Activated naive CD4-positive, alpha-beta T cell treated with anti-CD3 and anti-CD28 coated beads, Interleukin-2, amount 50 U/mL, for 24 hours (primary cell): ENCODE measurements at regions not wholly inside any gene's neighbourhood (a gene's known extent, or its start where the extent isn't known, plus 50 kb on each side); places are given as distances from the start of the nearest gene placed in this dataset.

Experiments used
- H3K27ac Mint-ChIP-seq: one replicate; pipeline ENCODE4 v1.8.0; 2021; ENCODE audit warnings: mild to moderate bottlenecking, mixed read lengths
- H3K27me3 Mint-ChIP-seq: one replicate; pipeline ENCODE4 v1.8.0; 2021; ENCODE audit warnings: mixed read lengths
- H3K36me3 Mint-ChIP-seq: one replicate; pipeline ENCODE4 v1.8.0; 2021; ENCODE audit warnings: mixed read lengths
- H3K4me1 Mint-ChIP-seq: one replicate; pipeline ENCODE4 v1.8.0; 2021; ENCODE audit warnings: mixed read lengths
- H3K4me3 Mint-ChIP-seq: one replicate; pipeline ENCODE4 v1.8.0; 2021; ENCODE audit warnings: mild to moderate bottlenecking, mixed read lengths
- H3K9me3 Mint-ChIP-seq: one replicate; pipeline ENCODE4 v1.8.0; 2021; ENCODE audit warnings: mixed read lengths

DNA sequence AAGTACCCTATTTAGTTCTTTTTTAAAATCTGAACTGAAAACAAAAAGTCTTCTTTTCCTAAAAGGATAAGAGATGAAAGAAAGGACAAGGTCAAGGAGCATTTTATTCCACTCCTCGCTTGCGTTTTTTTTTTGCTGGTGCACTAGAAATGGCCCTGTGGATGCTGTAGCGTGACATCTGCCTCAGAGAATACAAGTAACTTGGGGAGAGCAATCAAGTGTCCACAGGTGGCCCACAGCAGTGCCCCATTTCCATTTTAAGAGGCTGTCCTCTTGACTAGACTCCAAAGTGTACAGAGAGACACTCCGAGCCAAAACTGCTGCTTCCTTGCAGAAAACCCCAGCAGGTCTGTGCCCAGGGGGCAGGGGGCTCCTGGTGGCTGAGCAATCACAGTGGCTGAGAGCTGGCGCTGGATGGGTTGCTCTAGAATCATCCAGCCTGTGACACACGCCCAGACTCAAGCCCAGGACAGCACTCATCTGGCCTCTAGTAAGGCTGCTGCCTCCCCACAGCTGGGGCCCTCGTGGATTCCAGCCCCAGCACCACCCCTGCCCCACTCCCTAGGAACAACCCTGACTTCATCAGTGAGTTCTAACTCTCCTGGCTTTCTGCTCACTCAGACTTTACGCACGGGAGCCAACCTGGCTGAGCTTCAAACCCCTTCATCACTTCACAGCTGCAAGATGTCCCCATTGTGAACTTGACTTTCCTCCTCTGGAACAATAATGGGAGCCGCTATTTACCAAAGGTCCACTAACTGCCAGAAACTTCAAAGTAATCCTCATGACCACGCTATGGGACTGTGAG is 71.1 kb upstream of the SPATA12 start:
- Mint-ChIP-seq H3K36me3 (no peaks in the 10 kb centered on the region), H3K27ac (no peak overlapping the region), H3K4me3 (no peak overlapping the region), H3K4me1 (peaks cover 29% of the 10 kb centered on the region), H3K27me3 (peaks cover 2% of the 10 kb centered on the region), H3K9me3 (no peaks in the 10 kb centered on the region)

DNA sequence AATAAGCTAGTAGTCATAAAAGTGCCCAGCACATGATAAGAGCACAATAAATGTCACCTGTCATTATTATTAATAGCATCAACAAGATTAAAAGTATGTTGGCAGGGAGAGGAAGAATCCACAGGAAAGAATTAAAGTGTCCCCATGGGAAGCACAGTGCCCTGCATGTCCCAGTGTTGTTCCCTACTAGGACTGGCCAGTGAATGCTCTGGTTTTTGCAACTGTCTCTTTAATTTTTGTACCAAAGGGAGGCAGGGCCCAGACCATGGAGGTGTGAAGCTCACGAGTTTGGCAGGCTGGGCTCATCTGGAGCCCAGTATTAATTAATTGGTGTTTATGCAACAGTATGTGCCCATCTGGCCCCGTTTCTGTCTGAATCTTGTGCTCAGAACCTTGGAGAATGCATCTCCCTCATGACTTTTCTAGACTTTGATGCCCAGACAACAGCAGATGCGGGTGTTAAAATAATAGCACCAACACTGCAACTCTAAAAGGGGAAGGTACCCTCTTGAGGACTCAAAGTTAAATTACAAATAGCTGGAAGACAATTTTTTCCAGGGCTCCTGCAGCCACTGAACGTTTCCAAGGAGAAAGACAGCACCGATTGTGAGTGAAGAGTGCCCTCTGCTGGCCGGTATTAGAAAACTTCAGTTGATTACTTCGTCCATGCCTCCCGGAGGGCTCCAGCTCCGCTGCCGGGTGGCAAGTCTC is 71.9 kb upstream of the SPATA12 start:
- Mint-ChIP-seq H3K9me3 (no peaks in the 10 kb centered on the region), H3K4me1 (peaks cover 29% of the 10 kb centered on the region), H3K36me3 (no peaks in the 10 kb centered on the region), H3K27me3 (peaks cover 2% of the 10 kb centered on the region), H3K27ac (no peak overlapping the region), H3K4me3 (no peak overlapping the region)

DNA sequence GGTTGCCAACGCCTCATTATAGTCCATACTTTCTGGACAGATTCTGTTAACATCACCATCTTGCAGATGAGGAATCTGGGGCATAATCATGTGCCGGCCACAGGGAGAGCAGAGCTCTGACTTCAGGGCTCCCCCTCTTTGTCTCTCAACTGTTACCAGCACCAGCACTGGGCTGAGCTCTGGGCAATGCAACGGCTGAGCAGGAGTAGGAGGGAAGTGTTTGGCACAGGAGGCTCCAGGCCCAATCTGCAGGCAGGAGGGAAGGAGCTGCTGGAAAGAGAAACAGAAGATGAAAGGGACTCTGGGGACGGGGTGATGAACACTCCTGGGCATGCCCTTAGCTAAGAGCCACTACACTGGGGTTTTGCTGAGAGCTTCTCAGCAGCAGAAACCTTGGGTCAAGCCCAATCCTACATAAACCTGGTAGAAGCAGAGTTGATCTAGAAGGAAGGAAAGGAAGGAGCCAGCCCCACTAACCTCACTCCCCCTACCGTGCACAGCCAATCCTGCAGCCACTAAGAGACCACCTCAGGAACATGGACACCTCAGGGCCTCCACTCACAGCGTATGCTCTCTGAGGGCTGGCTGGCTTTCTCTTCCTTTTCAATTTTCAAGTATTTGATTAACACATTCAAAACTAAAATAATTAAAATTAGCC is 73.1 kb upstream of the SPATA12 start:
- Mint-ChIP-seq H3K4me3 (no peak overlapping the region), H3K27me3 (peaks cover 2% of the 10 kb centered on the region), H3K4me1 (peaks cover 29% of the 10 kb centered on the region), H3K36me3 (no peaks in the 10 kb centered on the region), H3K9me3 (no peaks in the 10 kb centered on the region), H3K27ac (no peak overlapping the region)

DNA sequence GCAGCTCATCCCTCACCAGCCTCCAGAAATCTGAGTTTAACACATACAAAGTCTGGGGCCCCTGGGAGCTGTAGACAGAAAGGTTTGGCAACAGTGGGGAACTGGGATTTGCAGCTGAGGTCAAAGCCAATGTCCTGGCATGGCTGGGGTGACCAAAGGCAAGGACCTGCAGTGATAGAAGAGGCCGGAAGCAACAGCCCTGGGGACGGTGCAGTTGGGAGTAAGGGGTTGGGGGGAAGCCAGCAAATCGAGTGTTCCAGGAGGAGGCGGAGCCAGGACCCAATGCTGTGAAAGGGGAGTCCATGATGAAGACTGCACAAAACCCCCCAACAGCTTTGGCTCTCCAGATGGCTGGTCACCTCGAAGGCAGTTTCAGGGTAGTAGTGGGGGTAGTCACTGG is 74.1 kb upstream of the SPATA12 start:
- Mint-ChIP-seq H3K4me1 (peaks cover 30% of the 10 kb centered on the region), H3K27me3 (peaks cover 2% of the 10 kb centered on the region), H3K4me3 (no peak overlapping the region), H3K36me3 (no peaks in the 10 kb centered on the region), H3K27ac (peak overlapping the region; percentile 30), H3K9me3 (no peaks in the 10 kb centered on the region)

DNA sequence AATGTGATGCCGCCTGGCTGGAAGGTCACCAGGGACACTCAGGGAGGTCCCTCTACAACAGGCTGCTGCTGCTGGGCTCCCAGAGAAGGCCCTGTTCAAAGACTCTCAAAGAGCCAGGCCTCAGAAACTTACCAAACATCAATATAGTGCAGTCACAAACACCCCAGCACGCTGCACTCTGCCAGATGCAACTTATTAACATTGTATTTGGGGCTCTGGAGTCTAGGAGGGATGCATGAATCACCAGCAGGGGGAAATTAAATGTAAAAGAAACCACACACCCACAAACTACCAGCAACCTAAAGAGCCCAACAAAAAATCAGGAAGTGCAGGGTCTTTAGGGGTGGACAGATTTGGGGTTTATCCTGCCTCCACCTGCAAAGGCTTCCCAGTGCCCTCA is 74.6 kb upstream of the SPATA12 start:
- Mint-ChIP-seq H3K4me1 (peaks cover 34% of the 10 kb centered on the region), H3K27me3 (peaks cover 2% of the 10 kb centered on the region), H3K27ac (no peak overlapping the region), H3K9me3 (no peaks in the 10 kb centered on the region), H3K4me3 (no peak overlapping the region), H3K36me3 (no peaks in the 10 kb centered on the region)

DNA sequence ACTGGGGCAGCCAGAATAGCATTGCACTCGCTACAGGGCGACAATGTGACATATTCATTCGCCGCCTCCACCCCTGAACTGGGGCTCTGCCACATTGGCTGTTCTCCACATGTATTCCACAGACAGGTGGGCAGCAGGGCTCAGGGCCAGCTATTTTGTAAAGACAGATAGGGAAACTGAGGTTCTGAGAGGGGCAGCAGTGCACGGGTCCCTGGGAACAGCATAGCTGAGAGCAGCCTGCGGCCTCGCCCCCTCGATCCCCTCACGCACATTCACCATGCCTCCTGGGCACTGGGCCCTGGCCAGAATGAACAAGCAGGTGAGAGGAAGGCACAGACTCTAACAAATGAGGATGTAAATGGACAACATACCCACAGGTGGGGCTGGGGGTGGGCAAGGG is 75.0 kb upstream of the SPATA12 start:
- Mint-ChIP-seq H3K4me1 (peaks cover 39% of the 10 kb centered on the region), H3K36me3 (no peaks in the 10 kb centered on the region), H3K4me3 (no peak overlapping the region), H3K9me3 (no peaks in the 10 kb centered on the region), H3K27ac (no peak overlapping the region), H3K27me3 (peaks cover 2% of the 10 kb centered on the region)

DNA sequence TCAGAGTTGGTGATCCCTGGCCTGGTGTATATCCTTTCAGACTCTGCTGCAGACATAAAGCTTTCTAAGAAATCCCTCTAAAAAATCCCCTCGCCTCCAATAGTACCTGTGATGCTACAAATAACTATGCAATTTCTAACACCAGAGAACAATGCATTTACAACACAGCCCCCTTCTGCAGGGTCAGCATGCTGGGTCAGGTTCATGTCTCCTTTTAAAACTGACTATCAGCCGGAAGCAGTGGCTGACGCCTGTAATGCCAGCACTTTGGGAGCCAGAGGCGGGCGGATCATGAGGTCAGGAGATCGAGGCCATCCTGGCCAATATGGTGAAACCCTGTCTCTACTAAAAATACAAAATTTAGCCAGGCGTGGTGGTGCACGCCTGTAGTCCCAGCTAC is 77.0 kb upstream of the SPATA12 start:
- no peaks in the 10 kb centered on the region for H3K9me3 Mint-ChIP-seq
- H3K27ac Mint-ChIP-seq: no peak overlapping the region
- H3K27me3 Mint-ChIP-seq: no peaks in the 10 kb centered on the region
- peaks cover 39% of the 10 kb centered on the region for H3K4me1 Mint-ChIP-seq
- H3K4me3 Mint-ChIP-seq: no peak overlapping the region
- no peaks in the 10 kb centered on the region for H3K36me3 Mint-ChIP-seq

DNA sequence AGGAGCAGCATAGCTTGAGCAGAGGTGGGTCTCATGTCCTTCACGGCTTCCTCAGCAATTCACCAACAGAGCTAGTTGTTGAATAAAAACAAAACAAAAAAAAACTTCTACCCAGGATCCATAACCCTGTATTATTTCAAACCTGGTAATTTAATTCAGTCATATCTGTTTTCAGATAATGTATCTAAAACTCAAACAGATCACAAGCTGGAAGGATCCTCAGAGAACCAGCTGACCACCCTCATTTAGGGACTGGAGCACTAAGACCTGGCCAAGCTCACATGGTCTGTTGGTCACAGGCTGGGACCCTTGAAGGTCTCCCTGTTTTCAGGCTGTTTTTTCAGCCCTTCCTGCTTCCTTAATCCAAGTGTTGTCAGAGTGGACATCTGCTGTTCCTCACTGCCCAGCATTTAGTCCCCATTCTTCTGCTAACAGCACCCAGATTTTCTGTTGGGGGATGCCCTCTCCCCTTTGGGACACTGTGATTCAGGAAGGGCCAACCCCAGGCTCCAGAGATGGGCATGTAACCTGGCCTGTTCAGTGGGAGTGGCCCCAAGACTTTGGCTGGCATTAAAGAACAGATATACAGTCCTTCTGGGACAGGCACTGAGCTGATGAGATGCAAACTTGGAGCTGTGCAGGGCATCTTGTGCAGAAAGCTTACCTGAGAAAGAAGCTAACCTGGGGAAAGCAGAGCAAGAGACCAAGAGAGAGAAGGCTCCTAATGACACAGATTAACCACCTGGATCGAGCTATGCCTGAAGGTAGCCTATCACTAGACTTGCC is 78.8 kb upstream of the SPATA12 start:
- no peaks in the 10 kb centered on the region for H3K36me3 Mint-ChIP-seq
- H3K27me3 Mint-ChIP-seq: no peaks in the 10 kb centered on the region
- H3K27ac Mint-ChIP-seq: no peak overlapping the region
- no peak overlapping the region for H3K4me3 Mint-ChIP-seq
- peaks cover 34% of the 10 kb centered on the region for H3K4me1 Mint-ChIP-seq
- no peaks in the 10 kb centered on the region for H3K9me3 Mint-ChIP-seq

DNA sequence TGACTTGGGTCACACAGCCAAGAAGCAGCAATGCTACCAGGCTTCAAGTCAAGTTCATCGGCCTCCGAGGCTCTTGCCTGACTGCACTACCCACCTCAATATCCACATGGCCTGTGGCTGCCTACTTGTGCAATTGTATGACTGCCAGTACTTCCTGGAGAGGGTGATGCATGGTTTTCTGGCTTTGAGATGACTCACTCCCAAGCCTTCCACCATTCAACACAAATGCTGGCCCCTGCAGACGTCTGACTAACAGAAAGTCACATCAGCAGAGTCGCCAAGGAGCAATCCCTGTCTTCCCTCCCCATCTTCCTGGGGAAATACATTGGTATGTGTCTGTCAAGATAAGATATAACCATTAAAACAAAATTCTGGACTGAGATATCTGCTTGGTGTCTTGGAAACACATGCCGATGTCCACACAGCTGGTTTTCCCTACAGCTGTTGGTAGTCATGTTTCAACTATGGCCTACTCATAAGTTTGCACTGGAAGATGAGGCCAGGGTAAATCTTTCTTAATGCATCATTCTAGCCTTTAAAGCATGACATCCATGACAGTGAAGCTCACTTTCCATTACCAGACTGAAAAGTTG is 79.6 kb upstream of the SPATA12 start:
- H3K27me3 Mint-ChIP-seq: no peaks in the 10 kb centered on the region
- no peak overlapping the region for H3K27ac Mint-ChIP-seq
- no peaks in the 10 kb centered on the region for H3K9me3 Mint-ChIP-seq
- peaks cover 26% of the 10 kb centered on the region for H3K4me1 Mint-ChIP-seq
- no peaks in the 10 kb centered on the region for H3K36me3 Mint-ChIP-seq
- no peak overlapping the region for H3K4me3 Mint-ChIP-seq

DNA sequence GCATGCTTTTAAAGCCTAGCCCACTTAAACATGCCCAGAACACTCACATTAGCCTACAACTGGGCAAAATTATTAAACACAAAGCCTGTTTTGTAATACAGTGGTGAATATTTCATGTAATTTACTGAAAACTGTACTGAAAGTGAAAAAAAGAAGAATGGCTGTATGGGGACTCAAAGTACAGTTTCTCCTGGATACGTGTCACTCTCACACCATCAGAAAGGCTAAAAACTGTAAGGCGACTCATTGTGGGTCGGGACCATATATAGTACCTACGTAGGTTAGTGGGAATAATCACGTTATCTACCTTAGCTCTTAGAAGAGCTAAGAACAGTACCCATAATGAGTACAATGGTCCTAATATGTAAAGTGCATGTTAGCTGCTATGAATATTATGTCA is 80.2 kb upstream of the SPATA12 start:
- H3K4me1 Mint-ChIP-seq: peaks cover 20% of the 10 kb centered on the region
- no peak overlapping the region for H3K4me3 Mint-ChIP-seq
- H3K9me3 Mint-ChIP-seq: no peaks in the 10 kb centered on the region
- no peaks in the 10 kb centered on the region for H3K36me3 Mint-ChIP-seq
- no peaks in the 10 kb centered on the region for H3K27me3 Mint-ChIP-seq
- no peak overlapping the region for H3K27ac Mint-ChIP-seq

DNA sequence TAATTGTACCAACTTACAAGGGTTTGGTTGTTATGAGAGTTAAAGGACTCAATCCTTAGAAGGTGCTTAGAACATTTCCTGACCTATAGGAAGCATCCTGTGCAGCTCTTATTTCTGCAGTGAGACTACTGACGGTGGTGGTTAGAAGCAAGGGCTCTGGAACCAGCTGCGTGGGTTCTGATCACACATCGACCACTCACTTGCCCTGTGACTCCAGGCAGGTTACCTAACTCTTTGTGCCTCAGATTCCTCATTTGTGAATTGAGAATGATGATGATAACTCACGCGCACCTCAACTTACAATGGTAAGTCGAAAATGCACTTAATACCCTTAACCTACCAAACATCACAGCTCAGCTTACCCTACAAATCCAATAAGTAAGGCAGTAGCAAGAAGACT is 80.7 kb upstream of the SPATA12 start:
- Mint-ChIP-seq H3K36me3 (no peaks in the 10 kb centered on the region), H3K4me1 (peaks cover 20% of the 10 kb centered on the region), H3K4me3 (no peak overlapping the region), H3K27ac (no peak overlapping the region), H3K27me3 (no peaks in the 10 kb centered on the region), H3K9me3 (no peaks in the 10 kb centered on the region)

DNA sequence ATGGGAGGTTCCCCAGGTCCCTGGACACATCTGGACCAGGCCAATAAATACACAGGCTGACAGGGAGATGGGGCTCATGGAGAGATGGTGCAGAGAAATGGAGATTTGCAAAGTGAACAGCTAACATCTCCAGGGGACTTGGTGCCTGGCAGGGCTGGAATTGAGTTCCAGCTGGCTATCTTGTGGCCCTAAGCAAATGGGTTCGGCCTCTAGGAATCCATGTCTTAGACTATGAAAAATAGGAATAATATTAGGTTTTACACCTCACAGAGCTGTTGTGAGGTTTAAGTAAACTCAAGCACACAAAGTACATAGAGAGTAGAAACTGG is 82.9 kb upstream of the SPATA12 start:
- Mint-ChIP-seq H3K9me3 (no peaks in the 10 kb centered on the region), H3K27ac (no peak overlapping the region), H3K4me3 (no peak overlapping the region), H3K4me1 (peaks cover 17% of the 10 kb centered on the region), H3K36me3 (no peaks in the 10 kb centered on the region), H3K27me3 (no peaks in the 10 kb centered on the region)

DNA sequence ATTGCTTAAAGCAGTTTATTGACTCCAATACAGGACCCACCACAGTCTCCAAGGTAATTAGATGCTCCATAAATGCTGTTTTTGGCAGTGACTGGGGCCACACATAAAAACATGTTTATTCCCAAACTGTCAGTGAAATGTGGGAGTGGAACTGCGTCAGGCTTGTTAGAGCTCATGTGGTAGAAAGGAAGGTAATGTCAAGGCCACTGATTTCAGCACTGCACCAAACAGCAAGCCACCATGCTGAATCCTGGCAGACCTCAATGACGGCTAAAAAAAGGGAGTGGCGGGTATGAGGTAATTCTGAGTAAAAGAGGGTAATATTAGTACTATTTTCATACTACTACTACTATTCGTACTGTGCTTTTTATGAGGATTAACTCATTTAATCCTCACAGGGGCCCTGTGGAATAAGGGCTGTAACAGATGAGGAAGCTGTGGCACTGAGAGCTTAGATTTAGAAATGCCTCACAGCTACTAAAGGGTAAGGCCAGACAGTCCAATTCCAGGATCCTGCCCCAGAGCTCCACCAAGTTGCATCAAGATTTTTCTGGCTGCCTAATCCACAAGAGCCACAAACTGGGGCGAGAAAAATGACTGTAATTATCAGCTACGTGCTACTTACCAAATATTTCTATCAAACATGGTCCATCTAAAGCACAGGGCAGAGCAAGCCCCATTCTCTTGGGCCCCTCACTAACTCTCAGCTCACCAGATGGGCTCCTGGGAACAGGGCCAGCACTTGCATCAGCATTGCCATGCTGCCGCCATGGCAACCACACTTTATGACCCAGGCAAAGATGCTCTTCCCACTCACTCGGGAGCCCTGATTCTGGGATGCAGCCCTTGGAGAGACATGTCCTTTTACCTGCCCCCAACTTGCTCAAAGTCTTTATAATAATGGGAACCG is 83.6 kb upstream of the SPATA12 start:
- Mint-ChIP-seq H3K36me3 (no peaks in the 10 kb centered on the region), H3K4me3 (no peak overlapping the region), H3K27me3 (no peaks in the 10 kb centered on the region), H3K27ac (no peak overlapping the region), H3K9me3 (no peaks in the 10 kb centered on the region), H3K4me1 (peaks cover 17% of the 10 kb centered on the region)

DNA sequence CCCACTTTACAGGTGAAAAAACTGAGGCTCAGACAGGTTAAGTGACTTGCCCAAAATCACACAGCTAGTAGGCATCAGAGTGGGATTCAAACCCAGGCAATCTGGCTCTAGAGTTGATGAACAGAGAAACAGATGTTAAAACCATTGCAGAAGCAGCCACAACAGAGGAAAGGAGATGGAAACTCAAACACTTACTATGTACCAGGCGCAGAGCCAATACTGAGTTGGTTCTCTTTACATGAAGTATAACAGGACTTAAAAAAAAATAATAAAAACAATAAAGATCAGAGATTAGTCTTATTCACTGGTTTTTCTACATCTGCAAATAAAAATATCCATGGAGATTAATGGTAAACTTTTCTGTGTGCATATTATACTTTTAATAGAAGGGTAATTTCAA is 84.9 kb upstream of the SPATA12 start:
- H3K4me3 Mint-ChIP-seq: no peak overlapping the region
- no peaks in the 10 kb centered on the region for H3K36me3 Mint-ChIP-seq
- H3K27ac Mint-ChIP-seq: no peak overlapping the region
- H3K4me1 Mint-ChIP-seq: peaks cover 9% of the 10 kb centered on the region
- H3K9me3 Mint-ChIP-seq: no peaks in the 10 kb centered on the region
- H3K27me3 Mint-ChIP-seq: no peaks in the 10 kb centered on the region
